Activated T-helper 9 cell treated with anti-CD3 and anti-CD28 coated beads, Interleukin-2, amount 50 U/mL, for 16 hours (primary cell): ENCODE measurements at regions not wholly inside any gene's neighbourhood (a gene's known extent, or its start where the extent isn't known, plus 50 kb on each side); places are given as distances from the start of the nearest gene placed in this dataset.

ENCODE experiments used
- DNase-seq: peaks from one replicate; pipeline ENCODE4 v3.0.0-alpha.2; 2020; ENCODE audit warnings: low read depth

- no peak for DNase-seq
Measured at GRCh38 chr12:92530706-92531105, 172.1 kb upstream of the PLEKHG7 start.

- no peak for DNase-seq
Measured at GRCh38 chr12:92529944-92530343, 172.8 kb upstream of the PLEKHG7 start.

GRCh38 chr12:92528586-92528985, 174.2 kb upstream of the PLEKHG7 start:
- DNase-seq, result no peak

GRCh38 chr12:92528097-92528496, 174.7 kb upstream of the PLEKHG7 start:
- no peak for DNase-seq

- no peak for DNase-seq
Measured at GRCh38 chr12:92524489-92524888, 178.3 kb upstream of the PLEKHG7 start.

GRCh38 chr12:92520511-92520910, 182.3 kb upstream of the PLEKHG7 start:
- no peak for DNase-seq

- DNase-seq, result no peak
Measured at GRCh38 chr12:92519284-92519683, 183.5 kb upstream of the PLEKHG7 start.

GRCh38 chr12:92518071-92518470, 184.7 kb upstream of the PLEKHG7 start:
- no peak for DNase-seq

GRCh38 chr12:92516277-92516600, 186.6 kb upstream of the PLEKHG7 start:
- DNase-seq, result no peak

- no peak for DNase-seq
Measured at GRCh38 chr12:92513231-92513730, 189.5 kb upstream of the PLEKHG7 start.

GRCh38 chr12:92511786-92512185, 191.0 kb upstream of the PLEKHG7 start:
- DNase-seq, result no peak

- no peak for DNase-seq
Measured at GRCh38 chr12:92509156-92509738, 193.5 kb upstream of the PLEKHG7 start.

- no peak for DNase-seq
Measured at GRCh38 chr12:92506891-92507290, 195.9 kb upstream of the PLEKHG7 start.

GRCh38 chr12:92506460-92506859, 196.3 kb upstream of the PLEKHG7 start:
- DNase-seq, result no peak

GRCh38 chr12:92505254-92506231, 197.2 kb upstream of the PLEKHG7 start:
- peak; percentile 42 for DNase-seq

GRCh38 chr12:92504594-92504981, 198.2 kb upstream of the PLEKHG7 start:
- no peak for DNase-seq

- DNase-seq, result no peak
Measured at GRCh38 chr12:92503971-92504593, 198.7 kb upstream of the PLEKHG7 start.

- DNase-seq, result no peak
Measured at GRCh38 chr12:92503029-92503931, 199.5 kb upstream of the PLEKHG7 start.

- DNase-seq, result no peak
Measured at GRCh38 chr12:92502417-92503028, 200.3 kb upstream of the PLEKHG7 start.

- no peak for DNase-seq
Measured at GRCh38 chr12:92496790-92497189, 206.0 kb upstream of the PLEKHG7 start.

GRCh38 chr12:92495108-92495507, 207.7 kb upstream of the PLEKHG7 start:
- no peak for DNase-seq
